ENCODE measurements at regions not wholly inside any gene's neighbourhood (a gene's known extent, or its start where the extent isn't known, plus 50 kb on each side); places are given as distances from the start of the nearest gene placed in this dataset.

DNA sequence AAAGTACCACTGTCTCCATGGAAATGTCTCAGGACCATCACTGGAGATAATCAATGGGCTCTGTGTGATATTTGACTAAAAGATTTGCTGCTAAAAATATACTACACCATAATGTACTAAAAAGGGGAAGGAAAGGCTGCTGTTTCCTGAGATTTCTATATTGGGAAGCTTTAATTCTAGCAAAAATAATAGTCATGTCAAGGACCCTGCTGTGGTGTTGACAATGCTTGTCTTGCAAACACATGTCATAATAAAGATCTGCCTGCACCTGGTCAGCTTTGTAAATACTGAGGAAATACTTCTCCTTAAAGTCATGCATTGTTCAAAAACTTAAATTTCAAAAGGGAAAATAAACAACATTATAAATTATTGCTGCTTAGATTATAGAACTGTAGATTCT is 417.9 kb downstream of the GPM6A start:
- Mint-ChIP-seq H3K27me3 (ENCODE audit: low read depth) (no peaks in the 10 kb centered on the region), H3K9me3 (peaks cover 8% of the 10 kb centered on the region), H3K36me3 (ENCODE audit: insufficient read depth) (no peaks in the 10 kb centered on the region), H3K4me3 (no peak overlapping the region), H3K4me1 (ENCODE audit: low read depth) (no peaks in the 10 kb centered on the region)
- ATAC-seq, result no peak
- DNase-seq, result no peak

- H3K36me3 Mint-ChIP-seq (ENCODE audit: insufficient read depth), result no peaks in the 10 kb centered on the region
- ATAC-seq (no peak), DNase-seq (no peak)
- H3K4me3 Mint-ChIP-seq, result no peak overlapping the region
- H3K4me1 Mint-ChIP-seq (ENCODE audit: low read depth), result no peaks in the 10 kb centered on the region
- no peaks in the 10 kb centered on the region for H3K27me3 Mint-ChIP-seq (ENCODE audit: low read depth)
- no peaks in the 10 kb centered on the region for H3K9me3 Mint-ChIP-seq
Observed at GRCh38 chr4:175405961-175406360, 406.1 kb downstream of the GPM6A start.

DNA sequence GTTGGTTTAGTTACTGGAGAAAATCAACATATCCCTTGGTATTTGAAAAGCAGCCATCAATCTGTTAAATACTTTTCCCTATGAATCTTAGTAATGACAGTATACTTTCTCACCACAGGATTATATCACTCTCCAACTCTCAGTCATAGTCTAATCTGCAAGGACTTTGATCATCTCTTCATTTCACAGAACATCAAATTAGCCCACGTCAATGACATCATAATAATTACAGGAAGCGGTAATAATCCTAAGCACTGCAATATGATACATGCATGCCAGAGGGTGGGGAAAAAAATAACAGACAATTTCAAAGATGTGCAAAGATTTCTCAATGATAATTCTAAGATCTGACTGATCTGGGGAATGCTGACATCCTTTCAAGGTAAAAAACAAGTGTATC is 404.1 kb downstream of the GPM6A start:
- no peaks in the 10 kb centered on the region for H3K36me3 Mint-ChIP-seq (ENCODE audit: insufficient read depth)
- H3K4me1 Mint-ChIP-seq (ENCODE audit: low read depth), result no peaks in the 10 kb centered on the region
- no peaks in the 10 kb centered on the region for H3K27me3 Mint-ChIP-seq (ENCODE audit: low read depth)
- no peak for DNase-seq
- H3K4me3 Mint-ChIP-seq, result no peak overlapping the region
- no peak for ATAC-seq
- H3K9me3 Mint-ChIP-seq, result peaks cover under 1% of the 10 kb centered on the region

DNA sequence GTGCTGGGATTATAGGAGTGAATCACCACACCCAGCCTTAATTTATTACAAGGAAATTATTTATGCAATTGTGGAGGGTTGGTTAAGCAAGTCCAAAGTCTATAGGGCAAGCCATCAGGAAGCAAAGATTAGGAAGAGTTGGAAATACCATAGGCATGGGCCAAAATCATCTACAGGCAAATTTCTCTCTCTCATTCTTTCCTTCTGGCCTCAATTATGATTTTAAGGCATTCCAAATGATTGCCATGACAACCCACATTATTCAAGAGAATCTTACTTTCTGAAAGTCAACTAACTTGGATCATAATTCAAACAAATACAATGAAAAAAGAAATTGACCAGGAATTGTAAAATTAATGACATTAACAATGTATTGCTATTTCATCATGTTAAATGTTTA is 400.8 kb downstream of the GPM6A start:
- no peak for ATAC-seq
- no peaks in the 10 kb centered on the region for H3K27me3 Mint-ChIP-seq (ENCODE audit: low read depth)
- no peak for DNase-seq
- peaks cover 8% of the 10 kb centered on the region for H3K9me3 Mint-ChIP-seq
- H3K4me3 Mint-ChIP-seq, result no peak overlapping the region
- no peaks in the 10 kb centered on the region for H3K4me1 Mint-ChIP-seq (ENCODE audit: low read depth)
- no peaks in the 10 kb centered on the region for H3K36me3 Mint-ChIP-seq (ENCODE audit: insufficient read depth)

DNA sequence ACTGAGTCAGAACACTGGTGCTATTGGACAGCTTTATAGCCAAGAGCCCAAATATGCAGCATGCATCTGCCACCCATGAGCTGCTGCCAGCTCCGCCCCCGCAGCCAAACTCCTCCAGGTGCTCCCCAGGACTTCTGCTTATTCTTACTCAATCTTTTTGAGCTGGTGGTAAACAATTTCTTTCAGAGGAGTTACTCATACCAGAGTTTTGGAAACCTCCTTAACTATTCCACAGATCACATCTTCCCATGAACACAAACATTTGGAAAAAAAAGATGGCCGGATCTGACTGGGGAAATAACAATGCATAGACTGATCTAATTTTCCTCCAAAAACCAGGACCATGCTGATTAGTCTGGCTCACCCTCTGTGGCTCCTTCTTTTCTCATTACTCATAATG is 399.9 kb downstream of the GPM6A start:
- ATAC-seq, result no peak
- Mint-ChIP-seq H3K27me3 (ENCODE audit: low read depth) (no peaks in the 10 kb centered on the region), H3K4me1 (ENCODE audit: low read depth) (no peaks in the 10 kb centered on the region), H3K9me3 (peaks cover 8% of the 10 kb centered on the region), H3K4me3 (no peak overlapping the region), H3K36me3 (ENCODE audit: insufficient read depth) (no peaks in the 10 kb centered on the region)
- no peak for DNase-seq

GRCh38 chr4:175412746-175413145 is 399.3 kb downstream of the GPM6A start:
- ATAC-seq (no peak), DNase-seq (no peak)
- Mint-ChIP-seq H3K36me3 (ENCODE audit: insufficient read depth) (no peaks in the 10 kb centered on the region), H3K4me3 (no peak overlapping the region), H3K9me3 (peaks cover 8% of the 10 kb centered on the region), H3K4me1 (ENCODE audit: low read depth) (no peaks in the 10 kb centered on the region), H3K27me3 (ENCODE audit: low read depth) (no peaks in the 10 kb centered on the region)

DNA sequence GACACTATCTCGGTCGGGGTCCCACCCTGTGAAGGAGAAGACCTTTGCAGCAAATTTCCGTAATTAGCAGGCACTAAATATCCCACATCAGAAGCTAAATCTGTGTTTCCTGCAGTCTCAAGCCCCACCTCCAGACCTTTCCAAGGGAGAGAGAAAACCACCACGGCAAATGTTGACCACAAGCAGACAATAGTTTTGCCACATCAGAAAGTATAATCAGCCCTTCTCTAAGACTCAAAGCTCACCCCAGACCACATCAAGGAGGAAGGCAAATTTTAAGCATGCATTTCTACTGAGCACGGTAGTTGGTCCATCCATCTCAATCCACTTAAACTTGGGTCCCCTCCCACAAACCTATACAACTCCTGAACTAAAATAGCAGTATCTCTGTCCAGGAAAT is 398.5 kb downstream of the GPM6A start:
- H3K4me3 Mint-ChIP-seq, result no peak overlapping the region
- DNase-seq, result no peak
- ATAC-seq, result no peak
- no peaks in the 10 kb centered on the region for H3K36me3 Mint-ChIP-seq (ENCODE audit: insufficient read depth)
- no peaks in the 10 kb centered on the region for H3K4me1 Mint-ChIP-seq (ENCODE audit: low read depth)
- no peaks in the 10 kb centered on the region for H3K27me3 Mint-ChIP-seq (ENCODE audit: low read depth)
- H3K9me3 Mint-ChIP-seq, result peaks cover 8% of the 10 kb centered on the region

- no peak for ATAC-seq
- no peak for DNase-seq
- H3K36me3 Mint-ChIP-seq (ENCODE audit: insufficient read depth), result no peaks in the 10 kb centered on the region
- peaks cover 8% of the 10 kb centered on the region for H3K9me3 Mint-ChIP-seq
- H3K4me3 Mint-ChIP-seq, result no peak overlapping the region
- no peaks in the 10 kb centered on the region for H3K4me1 Mint-ChIP-seq (ENCODE audit: low read depth)
- no peaks in the 10 kb centered on the region for H3K27me3 Mint-ChIP-seq (ENCODE audit: low read depth)
Observed at GRCh38 chr4:175414602-175415001, 397.5 kb downstream of the GPM6A start.

DNA sequence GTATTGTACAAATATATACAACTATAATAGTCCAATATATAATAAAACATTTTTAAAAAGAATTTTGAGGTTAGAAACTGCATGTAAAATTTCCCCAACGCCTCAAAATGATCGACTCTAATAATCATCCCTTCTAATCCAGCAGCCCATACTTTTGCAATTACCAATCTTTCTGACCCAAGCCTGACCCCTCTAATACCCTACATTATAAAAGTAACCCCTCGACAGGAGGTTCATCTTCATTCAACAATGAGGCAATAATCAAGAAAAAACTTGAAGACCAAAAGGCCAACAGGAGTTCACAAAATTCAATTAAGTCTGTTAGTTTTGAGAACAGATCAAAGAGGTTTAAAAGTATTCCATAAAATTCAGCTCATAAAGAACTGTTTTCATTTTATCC is 393.5 kb downstream of the GPM6A start:
- Mint-ChIP-seq H3K4me3 (no peak overlapping the region), H3K36me3 (ENCODE audit: insufficient read depth) (no peaks in the 10 kb centered on the region), H3K27me3 (ENCODE audit: low read depth) (no peaks in the 10 kb centered on the region), H3K4me1 (ENCODE audit: low read depth) (no peaks in the 10 kb centered on the region), H3K9me3 (peaks cover 5% of the 10 kb centered on the region)
- ATAC-seq (no peak), DNase-seq (no peak)

GRCh38 chr4:175419236-175419718 is 392.8 kb downstream of the GPM6A start:
- H3K27me3 Mint-ChIP-seq (ENCODE audit: low read depth), result no peaks in the 10 kb centered on the region
- no peaks in the 10 kb centered on the region for H3K36me3 Mint-ChIP-seq (ENCODE audit: insufficient read depth)
- H3K9me3 Mint-ChIP-seq, result peaks cover 4% of the 10 kb centered on the region
- DNase-seq, result no peak
- no peaks in the 10 kb centered on the region for H3K4me1 Mint-ChIP-seq (ENCODE audit: low read depth)
- ATAC-seq, result no peak
- no peak overlapping the region for H3K4me3 Mint-ChIP-seq

GRCh38 chr4:175421506-175421905 is 390.6 kb downstream of the GPM6A start:
- ATAC-seq (no peak), DNase-seq (no peak)
- Mint-ChIP-seq H3K4me1 (ENCODE audit: low read depth) (no peaks in the 10 kb centered on the region), H3K27me3 (ENCODE audit: low read depth) (no peaks in the 10 kb centered on the region), H3K9me3 (no peaks in the 10 kb centered on the region), H3K4me3 (no peak overlapping the region), H3K36me3 (ENCODE audit: insufficient read depth) (no peaks in the 10 kb centered on the region)

GRCh38 chr4:175422331-175422730 is 389.7 kb downstream of the GPM6A start:
- Mint-ChIP-seq H3K4me1 (ENCODE audit: low read depth) (no peaks in the 10 kb centered on the region), H3K4me3 (no peak overlapping the region), H3K27me3 (ENCODE audit: low read depth) (no peaks in the 10 kb centered on the region), H3K36me3 (ENCODE audit: insufficient read depth) (no peaks in the 10 kb centered on the region), H3K9me3 (no peaks in the 10 kb centered on the region)
- no peak for DNase-seq
- ATAC-seq, result no peak

- no peak overlapping the region for H3K4me3 Mint-ChIP-seq
- H3K9me3 Mint-ChIP-seq, result no peaks in the 10 kb centered on the region
- no peak for ATAC-seq
Observed at GRCh38 chr4:175424111-175424510, 388.0 kb downstream of the GPM6A start.

GRCh38 chr4:175427751-175428150 is 384.3 kb downstream of the GPM6A start:
- Mint-ChIP-seq H3K4me1 (ENCODE audit: low read depth) (no peaks in the 10 kb centered on the region), H3K27me3 (ENCODE audit: low read depth) (no peaks in the 10 kb centered on the region), H3K4me3 (no peak overlapping the region), H3K36me3 (ENCODE audit: insufficient read depth) (no peaks in the 10 kb centered on the region), H3K9me3 (no peaks in the 10 kb centered on the region)
- no peak for ATAC-seq
- no peak for DNase-seq

More at GRCh38 chr4:175424111-175424510, 388.0 kb downstream of the GPM6A start:
- Mint-ChIP-seq H3K27me3 (ENCODE audit: low read depth) (no peaks in the 10 kb centered on the region), H3K36me3 (ENCODE audit: insufficient read depth) (no peaks in the 10 kb centered on the region), H3K4me1 (ENCODE audit: low read depth) (no peaks in the 10 kb centered on the region)
- no peak for DNase-seq

DNA sequence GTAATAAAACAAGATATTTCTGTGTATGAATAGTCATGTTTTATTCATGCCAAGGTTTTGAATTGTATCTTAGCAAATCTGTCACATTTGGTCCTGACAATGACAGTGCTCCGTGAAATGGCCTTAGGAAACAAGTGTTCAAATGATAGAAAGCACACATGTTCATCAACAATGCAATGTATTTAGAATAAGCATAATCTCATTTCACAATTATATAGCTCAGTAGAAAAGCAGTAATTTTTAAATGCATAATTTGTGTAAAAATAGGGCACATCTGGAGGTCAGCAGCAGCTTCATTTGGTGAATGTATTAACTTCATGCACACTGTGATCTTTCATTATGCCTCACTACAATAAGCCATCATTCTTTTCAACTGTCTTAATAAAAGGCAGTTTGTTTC is 380.4 kb downstream of the GPM6A start:
- Mint-ChIP-seq H3K36me3 (ENCODE audit: insufficient read depth) (no peaks in the 10 kb centered on the region), H3K4me1 (ENCODE audit: low read depth) (no peaks in the 10 kb centered on the region), H3K9me3 (no peaks in the 10 kb centered on the region), H3K27me3 (ENCODE audit: low read depth) (no peaks in the 10 kb centered on the region), H3K4me3 (no peak overlapping the region)
- no peak for DNase-seq
- ATAC-seq, result no peak

DNA sequence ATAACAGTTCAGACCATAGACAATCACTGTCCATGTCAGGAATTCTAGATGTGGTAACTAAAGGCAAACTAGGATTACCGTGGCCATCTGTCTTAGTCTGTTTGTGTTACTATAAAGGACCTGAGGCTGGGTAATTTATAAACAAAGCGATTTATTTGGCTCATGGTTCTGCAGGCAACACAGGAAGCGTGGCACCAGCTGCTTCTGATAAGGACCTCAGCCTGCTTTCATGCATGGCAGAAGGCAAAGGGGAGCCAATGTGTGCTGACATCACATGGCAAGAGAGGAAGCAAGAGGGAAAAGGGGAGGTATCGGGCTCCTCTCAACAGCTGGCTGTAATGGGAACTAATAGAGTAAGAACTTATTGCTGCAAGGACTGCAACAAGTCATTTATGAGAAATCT is 376.7 kb downstream of the GPM6A start:
- no peak for DNase-seq
- Mint-ChIP-seq H3K36me3 (ENCODE audit: insufficient read depth) (no peaks in the 10 kb centered on the region), H3K27me3 (ENCODE audit: low read depth) (no peaks in the 10 kb centered on the region), H3K4me3 (no peak overlapping the region), H3K4me1 (ENCODE audit: low read depth) (no peaks in the 10 kb centered on the region), H3K9me3 (no peaks in the 10 kb centered on the region)
- no peak for ATAC-seq
